Calu3 (cell line): ENCODE measurements at regions not wholly inside any gene's neighbourhood (a gene's known extent, or its start where the extent isn't known, plus 50 kb on each side); places are given as distances from the start of the nearest gene placed in this dataset.

Experiments used
- BruUV-seq: library from RNA; stranded (reverse); fragments of 400-500 nt; replicated peaks from 2 replicates; lab custom pipeline; 2021; lab: Mats Ljungman, UMichigan
- CTCF ChIA-PET: fragments of 300-600 bp; sonication (Branson Sonifier 250); formaldehyde crosslinking; loops from one replicate; lab custom pipeline; 2022; ENCODE audit warnings: antibody characterized with exemption; lab: Charles Lee
- DNase-seq: peaks from one replicate; pipeline ENCODE4 v3.0.0; 2022
- H3K27ac Mint-ChIP-seq: one replicate; pipeline ENCODE4 v1.8.0; 2022; ENCODE audit warnings: mixed read lengths; ENCODE audit not compliant: unreplicated experiment
- H3K27me3 Mint-ChIP-seq: one replicate; pipeline ENCODE4 v1.8.0; 2022; ENCODE audit warnings: mixed read lengths; ENCODE audit not compliant: unreplicated experiment
- H3K36me3 Mint-ChIP-seq: one replicate; pipeline ENCODE4 v1.8.0; 2022; ENCODE audit warnings: mild to moderate bottlenecking, moderate library complexity, mixed read lengths; ENCODE audit not compliant: insufficient read depth, unreplicated experiment
- H3K4me1 Mint-ChIP-seq: one replicate; pipeline ENCODE4 v1.8.0; 2022; ENCODE audit warnings: mild to moderate bottlenecking, low read depth, mixed read lengths; ENCODE audit not compliant: unreplicated experiment
- H3K4me3 Mint-ChIP-seq: one replicate; pipeline ENCODE4 v1.8.0; 2022; ENCODE audit warnings: mild to moderate bottlenecking, low read depth, moderate library complexity, mixed read lengths; ENCODE audit not compliant: unreplicated experiment
- H3K9me3 Mint-ChIP-seq: one replicate; pipeline ENCODE4 v1.8.0; 2022; ENCODE audit warnings: low read depth, mixed read lengths; ENCODE audit not compliant: unreplicated experiment
- CTCF ChIP-seq: fragments of 200-600 bp; IDR thresholded peaks from one replicate; pipeline ENCODE4 v1.8.0; 2022; ENCODE audit warnings: antibody characterized with exemption; ENCODE audit not compliant: unreplicated experiment
- intact Hi-C: fragments of 100-400 bp; cut with micrococcal nuclease; formaldehyde crosslinking; loops from one replicate; pipeline ENCODE4 v1.10.0; 2022; ENCODE audit not compliant: unreplicated experiment

GRCh38 chr22:26898946-26899605, 241.7 kb downstream of the MIAT start:
- Mint-ChIP-seq H3K9me3 (peaks cover 4% of the 10 kb centered on the region), H3K27ac (no peak overlapping the region), H3K4me1 (peaks cover 26% of the 10 kb centered on the region), H3K4me3 (no peak overlapping the region), H3K36me3 (no peaks in the 10 kb centered on the region), H3K27me3 (peaks cover 37% of the 10 kb centered on the region)
- no TSS peak for BruUV-seq
- intact Hi-C loops: no loop called here
- CTCF ChIA-PET: interaction anchor here (0.6 kb wide), 1 partner anchor 796 kb away, joined by 6 read pairs; no protein-coding TSS in a partner anchor
- TF ChIP-seq CTCF: no peak
- no peak for DNase-seq

DNA sequence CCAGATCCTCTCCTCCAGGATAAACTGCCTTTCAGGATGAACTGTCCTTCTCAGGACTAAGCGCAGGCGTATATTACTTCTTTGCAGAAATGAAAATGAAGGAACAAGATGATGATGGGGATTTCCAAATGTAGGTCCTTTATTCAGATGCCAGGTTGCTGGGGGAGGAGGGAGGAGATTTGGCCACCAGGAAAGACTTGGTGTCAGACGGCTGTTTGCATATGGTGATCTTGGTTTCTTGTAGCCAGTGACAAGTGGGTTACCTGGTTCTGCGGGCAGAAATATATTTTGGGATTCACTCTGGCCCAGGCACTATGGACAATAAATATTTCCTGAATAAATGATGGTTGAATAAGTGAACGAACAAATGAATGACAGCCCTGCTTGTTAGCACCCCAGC, 243.4 kb downstream of the MIAT start:
- CTCF ChIA-PET: no interaction called here
- Mint-ChIP-seq H3K27ac (no peak overlapping the region), H3K36me3 (no peaks in the 10 kb centered on the region), H3K4me1 (peaks cover 21% of the 10 kb centered on the region), H3K27me3 (peaks cover 54% of the 10 kb centered on the region), H3K4me3 (no peak overlapping the region), H3K9me3 (peaks cover 4% of the 10 kb centered on the region)
- DNase-seq: no peak
- TF ChIP-seq CTCF: no peak
- intact Hi-C loops: no loop called here
- BruUV-seq: no TSS peak

GRCh38 chr22:26901198-26901816, 243.9 kb downstream of the MIAT start:
- CTCF ChIA-PET: no interaction called here
- Mint-ChIP-seq H3K27ac (no peak overlapping the region), H3K27me3 (peaks cover 59% of the 10 kb centered on the region), H3K9me3 (peaks cover 4% of the 10 kb centered on the region), H3K4me1 (peaks cover 21% of the 10 kb centered on the region), H3K36me3 (no peaks in the 10 kb centered on the region), H3K4me3 (no peak overlapping the region)
- DNase-seq: no peak
- no TSS peak for BruUV-seq
- intact Hi-C loops: no loop called here
- TF ChIP-seq CTCF: no peak

DNA sequence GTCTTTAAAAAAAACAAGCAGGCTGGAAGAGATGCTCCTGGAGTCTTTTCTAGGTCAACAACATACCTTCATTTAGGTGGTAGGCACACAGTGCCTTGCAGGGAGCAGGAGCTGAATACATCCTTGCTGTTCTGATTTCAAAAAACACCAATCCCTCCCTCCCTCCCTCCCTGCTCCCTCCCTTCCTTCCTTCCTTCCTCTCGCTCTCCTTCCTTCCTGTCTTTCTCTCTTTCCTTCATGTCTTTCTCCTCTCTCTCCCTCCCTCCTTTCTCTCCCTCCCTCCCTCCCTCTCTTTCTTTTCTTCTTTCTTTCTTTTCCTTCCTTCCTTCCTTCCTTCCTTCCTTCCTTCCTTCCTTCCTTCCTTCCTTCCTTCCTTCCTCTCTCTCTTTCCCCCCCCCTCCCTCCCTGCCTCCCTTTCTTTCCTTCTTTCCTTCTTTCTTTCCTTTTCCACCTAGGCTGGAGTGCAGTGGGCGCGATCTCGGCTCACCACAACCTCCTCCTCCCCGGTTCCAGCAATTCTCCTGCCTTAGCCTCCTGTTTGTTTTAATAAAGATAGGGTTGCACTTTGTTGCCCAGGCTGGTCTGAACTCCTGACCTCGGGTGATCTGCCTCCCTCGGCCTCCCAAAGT, 245.1 kb downstream of the MIAT start:
- Mint-ChIP-seq H3K36me3 (no peaks in the 10 kb centered on the region), H3K4me3 (peak overlapping the region; percentile 32), H3K9me3 (peaks cover 4% of the 10 kb centered on the region), H3K4me1 (peaks cover 21% of the 10 kb centered on the region), H3K27me3 (peaks cover 66% of the 10 kb centered on the region), H3K27ac (no peak overlapping the region)
- no TSS peak for BruUV-seq
- CTCF ChIA-PET: interaction anchor here (0.7 kb wide), 2 partner anchors 431 to 450 kb away, joined by 4 to 5 read pairs; no protein-coding TSS in a partner anchor
- TF ChIP-seq CTCF: no peak
- intact Hi-C loops: no loop called here
- no peak for DNase-seq
